ENCODE measurements at regions not wholly inside any gene's neighbourhood (a gene's known extent, or its start where the extent isn't known, plus 50 kb on each side); places are given as distances from the start of the nearest gene placed in this dataset.
"Not testable (repeated sequence)": the region's sequence is repeated elsewhere in the genome, so short reads cannot be mapped to it uniquely, and the experiment has no call there.

- H3K27ac Mint-ChIP-seq; H3K9me3 Mint-ChIP-seq; DNase-seq; H3K36me3 Mint-ChIP-seq (ENCODE audit: low read depth); H3K4me3 Mint-ChIP-seq; H3K27me3 Mint-ChIP-seq (ENCODE audit: insufficient read depth); H3K4me1 Mint-ChIP-seq (ENCODE audit: low read depth): not testable (repeated sequence)
These were observed 80.3 kb downstream of the ANXA5 start for GRCh38 chr4:121616449-121616848.

- Mint-ChIP-seq H3K27ac (no peak overlapping the region), H3K4me1 (ENCODE audit: low read depth) (no peaks in the 10 kb centered on the region), H3K27me3 (ENCODE audit: insufficient read depth) (no peaks in the 10 kb centered on the region; the same call in 1 of the 2 replicates), H3K36me3 (ENCODE audit: low read depth) (no peaks in the 10 kb centered on the region), H3K9me3 (no peaks in the 10 kb centered on the region), H3K4me3 (no peak overlapping the region)
- DNase-seq, result no peak
- TF ChIP-seq CTCF (IDR thresholded peaks at IDR 0.05), result no peak
These were observed 82.7 kb downstream of the ANXA5 start for GRCh38 chr4:121614101-121614500.

- H3K27me3 Mint-ChIP-seq (ENCODE audit: insufficient read depth), result no peaks in the 10 kb centered on the region; the same call in 1 of the 2 replicates
- no peak for DNase-seq
- H3K36me3 Mint-ChIP-seq (ENCODE audit: low read depth), result no peaks in the 10 kb centered on the region
- no peaks in the 10 kb centered on the region; the same call in 1 of the 2 replicates for H3K4me1 Mint-ChIP-seq (ENCODE audit: low read depth)
- H3K27ac Mint-ChIP-seq, result no peak overlapping the region
- no peak for TF ChIP-seq CTCF (IDR thresholded peaks at IDR 0.05)
- no peak overlapping the region for H3K4me3 Mint-ChIP-seq
- no peaks in the 10 kb centered on the region for H3K9me3 Mint-ChIP-seq
These were observed 97.7 kb downstream of the ANXA5 start for GRCh38 chr4:121599049-121599448.

- Mint-ChIP-seq H3K9me3 (no peaks in the 10 kb centered on the region), H3K4me1 (ENCODE audit: low read depth) (no peaks in the 10 kb centered on the region; the same call in 1 of the 2 replicates), H3K27ac (no peak overlapping the region), H3K4me3 (no peak overlapping the region), H3K36me3 (ENCODE audit: low read depth) (no peaks in the 10 kb centered on the region), H3K27me3 (ENCODE audit: insufficient read depth) (no peaks in the 10 kb centered on the region)
- no peak for TF ChIP-seq CTCF (IDR thresholded peaks at IDR 0.05)
- no peak for DNase-seq
These were observed 99.3 kb downstream of the ANXA5 start for GRCh38 chr4:121597346-121597934.

- DNase-seq, result peak; percentile 8
- Mint-ChIP-seq H3K27ac (no peak overlapping the region), H3K4me3 (no peak overlapping the region), H3K9me3 (no peaks in the 10 kb centered on the region), H3K4me1 (ENCODE audit: low read depth) (no peaks in the 10 kb centered on the region; the same call in 1 of the 2 replicates), H3K27me3 (ENCODE audit: insufficient read depth) (no peaks in the 10 kb centered on the region), H3K36me3 (ENCODE audit: low read depth) (no peaks in the 10 kb centered on the region)
- TF ChIP-seq CTCF (IDR thresholded peaks at IDR 0.05), result no peak
These were observed 101.8 kb downstream of the ANXA5 start for GRCh38 chr4:121594796-121595526.

DNA sequence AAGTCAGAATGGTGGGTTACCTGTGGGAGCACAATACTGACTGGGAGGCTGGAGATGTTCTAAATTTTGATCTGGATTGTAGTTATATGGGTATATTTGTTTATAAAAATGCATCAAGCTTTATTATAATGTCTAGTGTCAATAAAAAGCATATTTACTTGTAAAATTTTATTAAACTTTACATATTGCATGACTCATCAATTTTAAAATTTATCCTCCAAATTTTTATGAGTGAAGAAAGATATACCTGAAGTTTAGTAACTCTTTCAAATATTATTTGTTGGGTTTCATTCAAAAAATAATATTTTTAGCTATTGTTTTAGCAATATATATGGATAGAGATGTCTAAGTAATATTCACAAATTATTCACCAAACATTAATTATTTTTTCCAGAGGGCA, 103.0 kb downstream of the ANXA5 start:
- Mint-ChIP-seq H3K4me3 (no peak overlapping the region), H3K27me3 (ENCODE audit: insufficient read depth) (no peaks in the 10 kb centered on the region), H3K27ac (no peak overlapping the region), H3K9me3 (no peaks in the 10 kb centered on the region), H3K4me1 (ENCODE audit: low read depth) (no peaks in the 10 kb centered on the region; the same call in 1 of the 2 replicates), H3K36me3 (ENCODE audit: low read depth) (no peaks in the 10 kb centered on the region)
- no peak for DNase-seq
- TF ChIP-seq CTCF (IDR thresholded peaks at IDR 0.05), result no peak

- H3K4me3 Mint-ChIP-seq; DNase-seq; H3K27me3 Mint-ChIP-seq (ENCODE audit: insufficient read depth); H3K4me1 Mint-ChIP-seq (ENCODE audit: low read depth); H3K9me3 Mint-ChIP-seq; H3K36me3 Mint-ChIP-seq (ENCODE audit: low read depth); H3K27ac Mint-ChIP-seq: not testable (repeated sequence)
These were observed 104.5 kb downstream of the ANXA5 start for GRCh38 chr4:121592257-121592656.

Measured in HFFc6 (cell line).